RWPE2 (cell line): ENCODE measurements at regions not wholly inside any gene's neighbourhood (a gene's known extent, or its start where the extent isn't known, plus 50 kb on each side); places are given as distances from the start of the nearest gene placed in this dataset.

ENCODE experiments used
- ATAC-seq: fragments of 200-7000 bp; cut with Tn5 transposase; 3 replicates; pipeline ENCODE4 v1.9.1; 2021; ENCODE audit warnings: low read depth
- DNase-seq: peaks from one replicate; pipeline ENCODE4 v3.0.0-alpha.2; 2020; ENCODE audit warnings: low spot score
- H3K27ac ChIP-seq: fragments of 450-650 bp; 2 replicates; pipeline ENCODE4 v1.5.1; 2017; ENCODE audit warnings: mild to moderate bottlenecking; ENCODE audit not compliant: poor library complexity, severe bottlenecking
- H3K27me3 ChIP-seq: fragments of 250-450 bp; sonication (Bioruptor Pico); 2 replicates; pipeline ENCODE4 v1.5.1; 2021; ENCODE audit warnings: mild to moderate bottlenecking, moderate library complexity; ENCODE audit not compliant: insufficient read depth, poor library complexity, severe bottlenecking
- H3K36me3 ChIP-seq: fragments of 250-450 bp; sonication (Bioruptor Pico); 2 replicates; pipeline ENCODE4 v1.5.1; 2020; ENCODE audit warnings: low read depth, mild to moderate bottlenecking, moderate library complexity
- H3K4me1 ChIP-seq: fragments of 250-450 bp; sonication (Bioruptor Pico); 2 replicates; pipeline ENCODE4 v1.5.1; 2021; ENCODE audit warnings: mild to moderate bottlenecking, moderate library complexity; ENCODE audit not compliant: insufficient read depth, poor library complexity, severe bottlenecking
- H3K4me3 ChIP-seq: fragments of 250-450 bp; sonication (Bioruptor Pico); 2 replicates; pipeline ENCODE4 v1.5.1; 2021; ENCODE audit warnings: mild to moderate bottlenecking, moderate library complexity; ENCODE audit not compliant: severe bottlenecking
- H3K9me3 ChIP-seq: fragments of 250-450 bp; sonication (Bioruptor Pico); 2 replicates; pipeline ENCODE4 v1.5.1; 2021; ENCODE audit warnings: mild to moderate bottlenecking, moderate library complexity; ENCODE audit not compliant: severe bottlenecking
- CTCF ChIP-seq: fragments of 450-650 bp; IDR thresholded peaks from one replicate; pipeline ENCODE4 v1.5.1; 2017; ENCODE audit warnings: mild to moderate bottlenecking, moderate library complexity; ENCODE audit not compliant: poor library complexity, severe bottlenecking

GRCh38 chr11:26777372-26777808 lies 55.5 kb upstream of the SLC5A12 start:
- no peak for ATAC-seq

GRCh38 chr11:26778000-26778757 lies 56.3 kb upstream of the SLC5A12 start:
- Histone ChIP-seq H3K9me3 (no peaks in the 10 kb centered on the region), H3K27ac (peak overlapping the region; percentile 57), H3K4me1 (peaks cover 8% of the 10 kb centered on the region), H3K4me3 (no peak overlapping the region), H3K36me3 (no peaks in the 10 kb centered on the region), H3K27me3 (no peaks in the 10 kb centered on the region)
- TF ChIP-seq CTCF: no peak
- peak; percentile 79 for ATAC-seq
- no peak for DNase-seq

More at GRCh38 chr11:26777372-26777808, 55.5 kb upstream of the SLC5A12 start:
- Histone ChIP-seq H3K4me1 (peaks cover 8% of the 10 kb centered on the region), H3K36me3 (no peaks in the 10 kb centered on the region), H3K9me3 (no peaks in the 10 kb centered on the region), H3K4me3 (no peak overlapping the region), H3K27ac (peak overlapping the region; percentile 57), H3K27me3 (no peaks in the 10 kb centered on the region)
- TF ChIP-seq CTCF: no peak
- DNase-seq: no peak

- H3K27me3 ChIP-seq: no peaks in the 10 kb centered on the region
- ATAC-seq (no peak), DNase-seq (no peak)
- no peak for TF ChIP-seq CTCF
- peaks cover under 1% of the 10 kb centered on the region for H3K9me3 ChIP-seq
- H3K27ac ChIP-seq: peak overlapping the region; percentile 57
- no peaks in the 10 kb centered on the region for H3K36me3 ChIP-seq
- peaks cover 8% of the 10 kb centered on the region for H3K4me1 ChIP-seq
- no peak overlapping the region for H3K4me3 ChIP-seq
Observed at GRCh38 chr11:26779074-26779865, 57.4 kb upstream of the SLC5A12 start.

GRCh38 chr11:26780376-26781085 lies 58.7 kb upstream of the SLC5A12 start:
- ATAC-seq (no peak), DNase-seq (no peak)
- Histone ChIP-seq H3K9me3 (peaks cover 3% of the 10 kb centered on the region), H3K4me3 (no peak overlapping the region), H3K27ac (no peak overlapping the region), H3K27me3 (no peaks in the 10 kb centered on the region), H3K4me1 (peaks cover 8% of the 10 kb centered on the region), H3K36me3 (no peaks in the 10 kb centered on the region)
- no peak for TF ChIP-seq CTCF
